Naive B cell (primary cell): ENCODE measurements at regions not wholly inside any gene's neighbourhood (a gene's known extent, or its start where the extent isn't known, plus 50 kb on each side); places are given as distances from the start of the nearest gene placed in this dataset.

Source experiments
- ATAC-seq, 2 donors: fragments of 150-1000 bp; cut with Tn5 transposase; 2 replicates each; pipeline ENCODE4 v1.10.0; 2021; ENCODE audit warnings: low read depth in 2 of 2, mild to moderate bottlenecking in 2 of 2, moderate library complexity in 2 of 2
- DNase-seq: peaks from one replicate; pipeline ENCODE4 v3.0.0; 2022
- H3K27ac Mint-ChIP-seq, 6 donors: one replicate each; pipeline ENCODE4 v1.8.0; 2020 to 2022; ENCODE audit warnings: mild to moderate bottlenecking in 6 of 6, mixed read lengths in 6 of 6, moderate library complexity in 5 of 6, inconsistent platforms in 2 of 6
- H3K27me3 Mint-ChIP-seq, 3 donors: one replicate each; pipeline ENCODE4 v1.8.0; 2021 to 2022; ENCODE audit warnings: mixed read lengths in 3 of 3, mild to moderate bottlenecking in 1 of 3
- H3K36me3 Mint-ChIP-seq, 2 donors: one replicate each; pipeline ENCODE4 v1.8.0; 2020 to 2022; ENCODE audit warnings: mixed read lengths in 2 of 2, inconsistent platforms in 1 of 2, mild to moderate bottlenecking in 1 of 2
- H3K4me1 Mint-ChIP-seq, 3 donors: one replicate each; pipeline ENCODE4 v1.8.0; 2020 to 2022; ENCODE audit warnings: mixed read lengths in 3 of 3, inconsistent platforms in 1 of 3, mild to moderate bottlenecking in 1 of 3, moderate library complexity in 1 of 3
- H3K4me3 Mint-ChIP-seq, 8 donors: one replicate each; pipeline ENCODE4 v1.8.0; 2020 to 2022; ENCODE audit warnings: mild to moderate bottlenecking in 8 of 8, mixed read lengths in 8 of 8, moderate library complexity in 8 of 8, inconsistent platforms in 2 of 8
- H3K9me3 Mint-ChIP-seq, 7 donors: one replicate each; pipeline ENCODE4 v1.8.0; 2020 to 2022; ENCODE audit warnings: mixed read lengths in 7 of 7, mild to moderate bottlenecking in 5 of 7, inconsistent platforms in 2 of 7, moderate library complexity in 1 of 7

DNA sequence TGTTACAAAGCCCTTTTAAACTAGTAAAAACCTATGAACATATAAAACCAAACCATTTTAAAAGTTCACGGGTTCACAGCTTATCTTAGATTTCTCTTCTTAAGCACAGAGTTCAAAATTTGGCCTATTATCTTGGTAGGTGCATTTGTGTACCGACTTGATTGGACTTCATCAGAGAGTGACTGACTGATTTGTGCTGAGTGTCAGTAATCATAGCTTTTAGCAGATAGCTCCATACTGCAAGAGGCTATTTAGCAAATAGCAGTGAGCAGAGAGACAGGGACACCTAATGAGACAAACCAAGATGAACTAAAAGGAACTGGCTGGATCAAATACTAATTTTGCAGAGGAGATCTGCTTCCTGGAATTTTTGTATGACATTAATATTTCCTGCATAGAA is 274.5 kb downstream of the PRR16 start:
- Mint-ChIP-seq H3K27me3 (no peaks in the 10 kb centered on the region), H3K36me3 (no peaks in the 10 kb centered on the region), H3K4me1 (no peaks in the 10 kb centered on the region)

DNA sequence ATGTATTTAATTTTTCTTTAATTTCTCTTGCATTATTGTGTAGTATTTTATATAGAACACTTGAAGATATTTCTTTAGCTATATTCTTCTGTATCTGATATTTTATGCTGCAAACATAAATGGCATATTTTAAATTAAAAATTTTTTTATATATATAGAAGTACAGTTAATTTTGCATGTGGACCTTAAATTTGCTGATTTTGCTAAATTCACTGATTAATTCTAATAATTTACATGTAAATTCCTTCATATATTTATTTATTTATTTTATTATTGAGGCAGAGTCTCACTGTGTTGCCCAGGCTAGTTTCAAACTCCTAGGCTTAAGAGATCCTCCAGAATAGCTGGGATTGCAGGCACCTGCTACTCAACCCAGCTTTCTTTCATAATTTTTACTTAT is 276.9 kb downstream of the PRR16 start:
- no peak for DNase-seq
- no peak for ATAC-seq
- Mint-ChIP-seq H3K27me3 (no peaks in the 10 kb centered on the region), H3K4me1 (no peaks in the 10 kb centered on the region), H3K9me3 (no peaks in the 10 kb centered on the region), H3K27ac (no peak overlapping the region), H3K4me3 (no peak overlapping the region), H3K36me3 (no peaks in the 10 kb centered on the region)

More for the DNA sequence above, 274.5 kb downstream of the PRR16 start:
- no peak for ATAC-seq
- Mint-ChIP-seq H3K9me3 (no peaks in the 10 kb centered on the region), H3K27ac (no peak overlapping the region), H3K4me3 (no peak overlapping the region)
- DNase-seq, result no peak

GRCh38 chr5:120748474-120748873 is 284.4 kb downstream of the PRR16 start:
- ATAC-seq (no peak), DNase-seq (no peak)
- no peaks in the 10 kb centered on the region for H3K27me3 Mint-ChIP-seq
- H3K9me3 Mint-ChIP-seq, result peaks cover 0 to 3% (median 0%) of the 10 kb centered on the region in 7 donors
- H3K27ac Mint-ChIP-seq, result no peak overlapping the region
- no peaks in the 10 kb centered on the region for H3K36me3 Mint-ChIP-seq
- H3K4me3 Mint-ChIP-seq, result no peak overlapping the region
- no peaks in the 10 kb centered on the region for H3K4me1 Mint-ChIP-seq

DNA sequence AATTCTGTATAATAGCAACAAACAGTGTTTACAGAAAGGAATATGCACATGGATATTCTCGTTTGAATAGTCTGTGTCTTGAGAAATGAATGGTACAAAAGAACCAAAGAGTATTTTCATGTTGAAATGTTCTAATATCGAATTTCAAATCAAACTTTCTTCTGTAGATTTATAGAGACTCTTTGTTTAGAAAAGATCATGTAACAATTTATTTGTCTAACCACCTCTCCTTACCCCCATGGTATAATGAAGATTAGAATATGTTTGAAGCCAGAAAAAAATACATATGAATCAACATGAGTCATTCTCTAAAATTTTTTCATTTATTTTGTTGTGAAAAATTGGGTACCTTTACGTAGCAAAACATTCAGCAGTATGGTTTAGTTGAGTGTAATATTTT is 285.6 kb downstream of the PRR16 start:
- peaks cover 0 to 3% (median 0%) of the 10 kb centered on the region in 7 donors for H3K9me3 Mint-ChIP-seq
- H3K27me3 Mint-ChIP-seq, result no peaks in the 10 kb centered on the region
- DNase-seq (no peak), ATAC-seq (no peak)
- H3K4me1 Mint-ChIP-seq, result no peaks in the 10 kb centered on the region
- no peak overlapping the region for H3K4me3 Mint-ChIP-seq
- no peaks in the 10 kb centered on the region for H3K36me3 Mint-ChIP-seq
- no peak overlapping the region for H3K27ac Mint-ChIP-seq

GRCh38 chr5:120759587-120759986 is 295.5 kb downstream of the PRR16 start:
- H3K27me3 Mint-ChIP-seq, result no peaks in the 10 kb centered on the region
- no peaks in the 10 kb centered on the region for H3K36me3 Mint-ChIP-seq
- no peak overlapping the region for H3K4me3 Mint-ChIP-seq
- no peaks in the 10 kb centered on the region for H3K4me1 Mint-ChIP-seq
- H3K27ac Mint-ChIP-seq, result no peak overlapping the region
- H3K9me3 Mint-ChIP-seq, result peaks cover 0 to 22% (median 8%) of the 10 kb centered on the region in 7 donors
- no peak for DNase-seq
- ATAC-seq, result no peak

DNA sequence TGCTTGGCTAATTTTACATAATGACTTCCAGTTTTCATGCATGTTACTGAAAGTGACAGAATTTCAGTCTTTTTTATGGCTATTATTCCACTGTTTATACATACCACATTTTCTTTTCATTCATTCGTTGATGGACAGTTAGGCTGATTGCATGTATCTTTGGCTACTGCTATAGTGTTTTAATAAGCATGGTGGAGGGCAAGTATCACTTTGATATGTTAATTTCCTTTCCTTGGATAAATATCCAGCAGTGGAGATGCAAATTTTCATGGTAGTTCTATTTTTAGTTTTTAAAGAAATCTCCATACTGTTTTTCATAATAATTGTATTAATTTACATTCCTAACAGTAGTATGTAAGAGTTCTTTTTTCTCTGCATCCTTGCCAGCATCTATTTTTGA is 297.9 kb downstream of the PRR16 start:
- H3K4me1 Mint-ChIP-seq, result no peaks in the 10 kb centered on the region
- no peaks in the 10 kb centered on the region for H3K27me3 Mint-ChIP-seq
- peaks cover 0 to 6% (median 2%) of the 10 kb centered on the region in 7 donors for H3K9me3 Mint-ChIP-seq
- H3K27ac Mint-ChIP-seq, result no peak overlapping the region
- H3K36me3 Mint-ChIP-seq, result no peaks in the 10 kb centered on the region
- ATAC-seq (no peak), DNase-seq (no peak)
- no peak overlapping the region for H3K4me3 Mint-ChIP-seq

DNA sequence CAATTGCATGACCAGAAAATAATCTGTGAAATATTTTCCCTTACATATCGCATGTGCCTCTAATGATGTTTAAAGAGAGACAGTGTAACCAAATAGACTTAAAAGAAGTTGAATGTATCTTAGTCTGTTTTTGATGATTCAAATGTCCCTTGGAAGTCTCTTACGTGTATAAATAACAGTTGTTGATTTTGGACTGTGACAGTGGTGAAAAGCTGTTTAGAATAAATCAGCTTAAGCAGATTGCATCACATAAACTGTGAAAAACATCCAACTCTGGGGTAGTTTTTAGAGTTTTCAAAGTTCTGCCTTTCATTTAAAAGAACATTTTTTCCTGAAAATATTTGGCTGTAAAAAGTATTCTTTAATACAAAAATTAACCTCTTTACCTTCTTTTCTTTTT is 301.1 kb downstream of the PRR16 start:
- H3K4me3 Mint-ChIP-seq, result no peak overlapping the region
- H3K27ac Mint-ChIP-seq, result no peak overlapping the region
- H3K4me1 Mint-ChIP-seq, result no peaks in the 10 kb centered on the region
- ATAC-seq (no peak), DNase-seq (no peak)
- H3K27me3 Mint-ChIP-seq, result no peaks in the 10 kb centered on the region
- H3K36me3 Mint-ChIP-seq, result no peaks in the 10 kb centered on the region
- H3K9me3 Mint-ChIP-seq, result peaks cover 0 to 6% (median 0%) of the 10 kb centered on the region in 7 donors

DNA sequence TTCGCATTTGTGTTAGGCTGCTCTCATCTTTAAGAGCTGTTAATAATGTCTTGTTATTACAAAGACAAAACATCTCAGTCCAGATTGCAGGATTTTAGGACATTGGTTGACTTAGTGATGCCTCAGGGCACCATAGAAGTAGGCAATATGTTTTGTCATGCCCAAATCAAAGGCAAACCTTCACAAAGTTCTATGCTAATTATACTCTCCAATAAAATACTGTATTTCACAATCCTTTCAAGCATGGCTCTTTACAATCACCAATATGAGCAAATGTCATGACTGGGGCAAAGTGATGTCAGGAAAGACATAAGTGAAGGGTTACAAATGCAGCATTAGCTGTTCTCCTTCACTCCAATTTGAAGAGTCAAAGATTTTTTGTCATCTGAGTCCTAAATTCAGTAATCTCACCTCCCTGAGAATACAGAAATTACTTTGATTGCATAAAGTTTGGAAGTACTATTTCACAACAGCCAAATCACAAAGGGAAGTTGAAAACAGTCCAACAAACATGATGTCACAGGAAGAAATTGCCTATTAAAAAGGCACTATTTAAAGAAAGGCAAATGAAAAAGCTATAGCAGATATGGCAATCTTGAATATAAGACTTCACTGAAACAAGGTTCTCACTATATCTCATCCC is 303.2 kb downstream of the PRR16 start:
- DNase-seq, result no peak
- H3K27me3 Mint-ChIP-seq, result no peaks in the 10 kb centered on the region

GRCh38 chr5:120769312-120769872 is 305.3 kb downstream of the PRR16 start:
- DNase-seq, result no peak
- H3K36me3 Mint-ChIP-seq, result no peaks in the 10 kb centered on the region
- H3K9me3 Mint-ChIP-seq, result peaks cover 0 to 3% (median 0%) of the 10 kb centered on the region in 7 donors
- ATAC-seq, result no peak
- no peak overlapping the region for H3K27ac Mint-ChIP-seq
- H3K4me3 Mint-ChIP-seq, result no peak overlapping the region
- H3K4me1 Mint-ChIP-seq, result no peaks in the 10 kb centered on the region
- H3K27me3 Mint-ChIP-seq, result no peaks in the 10 kb centered on the region

More for the DNA sequence above, 303.2 kb downstream of the PRR16 start:
- Mint-ChIP-seq H3K27ac (no peak overlapping the region), H3K4me1 (no peaks in the 10 kb centered on the region), H3K4me3 (no peak overlapping the region), H3K9me3 (peaks cover 0 to 6% (median 0%) of the 10 kb centered on the region in 7 donors), H3K36me3 (no peaks in the 10 kb centered on the region)
- ATAC-seq, result no peak

DNA sequence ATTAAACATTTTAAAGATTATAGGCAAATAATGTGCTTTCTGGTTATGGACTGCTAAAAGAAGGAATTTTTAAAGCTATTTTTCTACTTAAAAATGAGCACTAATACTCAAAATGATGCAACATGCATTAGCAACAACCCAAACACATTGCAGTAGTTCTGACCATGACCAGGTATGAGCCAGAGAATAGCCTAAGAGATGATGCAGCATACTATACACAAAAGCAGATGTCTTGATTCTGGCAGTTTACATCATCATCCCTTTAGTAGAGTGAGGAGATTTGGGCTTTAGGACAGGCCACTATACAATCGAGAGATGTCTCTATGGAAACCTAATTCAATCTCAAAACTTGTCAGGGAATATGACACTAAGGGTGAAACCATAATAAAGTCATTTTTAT is 307.1 kb downstream of the PRR16 start:
- H3K4me3 Mint-ChIP-seq, result no peak overlapping the region
- H3K27me3 Mint-ChIP-seq, result no peaks in the 10 kb centered on the region
- H3K4me1 Mint-ChIP-seq, result no peaks in the 10 kb centered on the region
- H3K36me3 Mint-ChIP-seq, result no peaks in the 10 kb centered on the region
- H3K9me3 Mint-ChIP-seq, result peaks cover 0 to 4% (median 0%) of the 10 kb centered on the region in 7 donors
- DNase-seq (no peak), ATAC-seq (no peak)
- H3K27ac Mint-ChIP-seq, result no peak overlapping the region

- peaks cover 0 to 5% (median 0%) of the 10 kb centered on the region in 7 donors for H3K9me3 Mint-ChIP-seq
- H3K27me3 Mint-ChIP-seq, result no peaks in the 10 kb centered on the region
- no peak overlapping the region for H3K27ac Mint-ChIP-seq
- ATAC-seq (no peak), DNase-seq (no peak)
- no peak overlapping the region for H3K4me3 Mint-ChIP-seq
- no peaks in the 10 kb centered on the region for H3K36me3 Mint-ChIP-seq
- H3K4me1 Mint-ChIP-seq, result no peaks in the 10 kb centered on the region
Observed at GRCh38 chr5:120778491-120779484, 314.7 kb downstream of the PRR16 start.

DNA sequence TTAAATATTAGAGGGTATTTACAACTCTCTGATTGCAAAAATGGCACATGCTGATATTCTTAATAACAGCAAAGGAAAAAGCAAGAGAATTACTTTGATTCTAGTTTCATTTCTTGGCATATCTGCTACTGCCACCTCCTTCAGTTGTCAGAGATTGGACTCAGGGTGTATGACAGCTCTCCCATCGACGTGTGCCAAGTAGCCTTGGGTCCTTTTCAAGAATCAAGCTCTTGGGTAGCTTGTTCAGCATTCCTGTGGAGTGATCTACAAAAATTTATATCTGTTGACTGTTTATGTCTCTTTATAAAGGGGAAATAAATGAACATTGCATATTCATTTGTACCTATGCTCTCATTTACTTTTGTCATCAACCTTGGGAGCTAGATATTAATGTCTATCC is 315.6 kb downstream of the PRR16 start:
- no peaks in the 10 kb centered on the region for H3K27me3 Mint-ChIP-seq
- no peaks in the 10 kb centered on the region for H3K4me1 Mint-ChIP-seq
- H3K9me3 Mint-ChIP-seq, result peaks cover 0 to 5% (median 0%) of the 10 kb centered on the region in 7 donors
- no peak for DNase-seq
- ATAC-seq, result no peak
- no peak overlapping the region for H3K4me3 Mint-ChIP-seq
- no peaks in the 10 kb centered on the region for H3K36me3 Mint-ChIP-seq
- H3K27ac Mint-ChIP-seq, result no peak overlapping the region

- Mint-ChIP-seq H3K27me3 (no peaks in the 10 kb centered on the region), H3K4me3 (no peak overlapping the region), H3K9me3 (peaks cover 0 to 2% (median 0%) of the 10 kb centered on the region in 7 donors), H3K4me1 (no peaks in the 10 kb centered on the region), H3K27ac (no peak overlapping the region), H3K36me3 (no peaks in the 10 kb centered on the region)
- ATAC-seq, result no peak
- DNase-seq, result no peak
Observed at GRCh38 chr5:120788481-120788880, 324.4 kb downstream of the PRR16 start.

- ATAC-seq, result no peak
- Mint-ChIP-seq H3K9me3 (peaks cover 0 to 2% (median 0%) of the 10 kb centered on the region in 7 donors), H3K27me3 (no peaks in the 10 kb centered on the region), H3K36me3 (no peaks in the 10 kb centered on the region), H3K27ac (no peak overlapping the region), H3K4me1 (no peaks in the 10 kb centered on the region), H3K4me3 (no peak overlapping the region)
- DNase-seq, result no peak
Observed at GRCh38 chr5:120789918-120790317, 325.8 kb downstream of the PRR16 start.
